NT2/D1 (cell line): ENCODE measurements at regions not wholly inside any gene's neighbourhood (a gene's known extent, or its start where the extent isn't known, plus 50 kb on each side); places are given as distances from the start of the nearest gene placed in this dataset.

ENCODE experiments used
- DNase-seq: peaks from one replicate; pipeline ENCODE4 v3.0.0-alpha.2; 2011; ENCODE audit warnings: low read depth, low spot score
- H3K27me3 ChIP-seq: 2 replicates; pipeline ENCODE4 v1.6.0; 2011; ENCODE audit warnings: mild to moderate bottlenecking; ENCODE audit not compliant: insufficient read length, insufficient read depth
- H3K36me3 ChIP-seq: 2 replicates; pipeline ENCODE4 v1.6.1; 2011; ENCODE audit warnings: mild to moderate bottlenecking, low read length, mixed read lengths; ENCODE audit not compliant: insufficient read depth, insufficient read length
- H3K4me1 ChIP-seq: 2 replicates; pipeline ENCODE4 v1.5.1; 2011; ENCODE audit not compliant: insufficient read depth, insufficient read length
- H3K4me3 ChIP-seq: 2 replicates; pipeline ENCODE4 v1.5.1; 2011; ENCODE audit warnings: low read depth; ENCODE audit not compliant: insufficient read length
- H3K9ac ChIP-seq: 2 replicates; pipeline ENCODE4 v1.6.0; 2011; ENCODE audit warnings: low read depth; ENCODE audit not compliant: insufficient read length
- H3K9me3 ChIP-seq: 2 replicates; pipeline ENCODE4 v1.5.1; 2011; ENCODE audit warnings: mild to moderate bottlenecking, low read length; ENCODE audit not compliant: insufficient read depth
- SUZ12 ChIP-seq: IDR thresholded peaks from 2 replicates; pipeline ENCODE4 v1.6.1; 2011; ENCODE audit not compliant: insufficient read length, insufficient read depth; ENCODE audit errors: extremely low read depth
- YY1 ChIP-seq: IDR thresholded peaks from 2 replicates; pipeline ENCODE4 v1.6.1; 2011; ENCODE audit not compliant: insufficient read length, insufficient read depth
- ZNF274 ChIP-seq: IDR thresholded peaks from 2 replicates; pipeline ENCODE4 v1.6.1; 2011; ENCODE audit warnings: mild to moderate bottlenecking, low read depth, low read length

DNA sequence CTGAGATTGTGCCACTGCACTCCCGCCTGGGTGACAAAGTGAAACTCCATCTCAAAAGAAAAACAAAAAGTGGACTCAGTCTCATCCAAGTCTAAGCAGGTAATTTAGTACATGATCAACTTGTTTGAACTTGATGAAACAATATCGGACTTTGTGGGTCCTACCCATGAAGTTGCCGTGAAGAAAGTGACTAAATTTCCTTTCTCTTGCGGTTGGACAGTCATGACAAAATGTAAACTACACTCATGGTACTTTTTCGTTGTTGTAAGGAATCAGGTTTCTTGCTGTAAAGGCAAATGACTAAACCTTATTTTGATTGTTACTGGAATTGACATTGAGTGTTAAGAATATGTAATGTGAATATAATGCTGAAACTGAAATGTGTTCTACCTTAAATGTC lies 164.5 kb upstream of the PLET1 start:
- DNase-seq = no peak
- TF ChIP-seq ZNF274 = no peak
- no peak for TF ChIP-seq YY1
- no peak for TF ChIP-seq SUZ12
- Histone ChIP-seq H3K4me3 (no peak overlapping the region), H3K36me3 (no peaks in the 10 kb centered on the region), H3K9me3 (no peaks in the 10 kb centered on the region), H3K27me3 (no peaks in the 10 kb centered on the region), H3K9ac (no peak overlapping the region), H3K4me1 (no peaks in the 10 kb centered on the region)

DNA sequence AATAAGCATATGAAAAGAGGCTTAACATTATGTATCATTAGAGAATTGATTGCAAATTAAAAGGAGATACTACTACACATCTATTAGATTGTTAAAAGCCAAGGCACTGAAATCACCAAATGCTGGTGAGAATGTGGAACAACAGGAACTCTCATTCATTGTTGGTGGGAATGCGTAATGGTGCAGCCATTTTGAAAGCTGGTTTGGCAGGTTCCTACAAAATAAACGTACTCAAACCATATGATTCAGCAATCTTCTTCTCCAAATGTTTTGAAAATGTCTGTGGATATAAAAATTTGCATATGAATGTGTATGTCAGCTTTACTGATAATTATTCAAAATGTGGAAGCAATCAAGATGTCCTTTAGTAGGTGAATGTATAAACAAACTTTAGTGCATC lies 176.4 kb upstream of the PLET1 start:
- Histone ChIP-seq H3K9ac (no peak overlapping the region), H3K9me3 (peaks cover 9% of the 10 kb centered on the region), H3K27me3 (no peaks in the 10 kb centered on the region), H3K4me1 (no peaks in the 10 kb centered on the region), H3K4me3 (no peak overlapping the region), H3K36me3 (no peaks in the 10 kb centered on the region)
- no peak for DNase-seq
- no peak for TF ChIP-seq ZNF274
- TF ChIP-seq YY1 = no peak
- TF ChIP-seq SUZ12 = no peak

- Histone ChIP-seq H3K9me3 (peaks cover 10% of the 10 kb centered on the region), H3K9ac (no peak overlapping the region), H3K36me3 (no peaks in the 10 kb centered on the region), H3K27me3 (no peaks in the 10 kb centered on the region), H3K4me1 (no peaks in the 10 kb centered on the region), H3K4me3 (no peak overlapping the region)
- TF ChIP-seq SUZ12 (no peak), YY1 (no peak), ZNF274 (no peak)
- DNase-seq = no peak
These were observed 179.0 kb upstream of the PLET1 start for GRCh38 chr11:112439614-112440013.

- TF ChIP-seq YY1 (no peak), SUZ12 (no peak), ZNF274 (no peak)
- Histone ChIP-seq H3K4me1 (no peaks in the 10 kb centered on the region), H3K9me3 (peaks cover 19% of the 10 kb centered on the region), H3K4me3 (no peak overlapping the region), H3K36me3 (no peaks in the 10 kb centered on the region), H3K9ac (no peak overlapping the region), H3K27me3 (no peaks in the 10 kb centered on the region)
- DNase-seq = peak; percentile 69
These were observed 179.9 kb upstream of the PLET1 start for GRCh38 chr11:112440518-112440917.

GRCh38 chr11:112448168-112448567 lies 187.5 kb upstream of the PLET1 start:
- no peak for DNase-seq
- no peaks in the 10 kb centered on the region for H3K36me3 ChIP-seq
- no peak overlapping the region for H3K4me3 ChIP-seq
- H3K4me1 ChIP-seq = no peaks in the 10 kb centered on the region
- TF ChIP-seq ZNF274 (no peak), SUZ12 (no peak), YY1 (no peak)
- H3K9ac ChIP-seq = no peak overlapping the region
- H3K27me3 ChIP-seq = no peaks in the 10 kb centered on the region
- H3K9me3 ChIP-seq = peaks cover 29% of the 10 kb centered on the region

GRCh38 chr11:112448806-112449205 lies 188.1 kb upstream of the PLET1 start:
- no peak for DNase-seq
- no peaks in the 10 kb centered on the region for H3K4me1 ChIP-seq
- H3K27me3 ChIP-seq = no peaks in the 10 kb centered on the region
- peaks cover 29% of the 10 kb centered on the region for H3K9me3 ChIP-seq
- no peaks in the 10 kb centered on the region for H3K36me3 ChIP-seq
- H3K9ac ChIP-seq = no peak overlapping the region
- no peak for TF ChIP-seq YY1
- TF ChIP-seq SUZ12 = no peak
- TF ChIP-seq ZNF274 = no peak
- H3K4me3 ChIP-seq = no peak overlapping the region

GRCh38 chr11:112451250-112451649 lies 190.6 kb upstream of the PLET1 start:
- no peak for TF ChIP-seq ZNF274
- no peak for TF ChIP-seq SUZ12
- no peak for TF ChIP-seq YY1
- no peak overlapping the region for H3K9ac ChIP-seq
- no peak overlapping the region for H3K4me3 ChIP-seq
- H3K36me3 ChIP-seq = no peaks in the 10 kb centered on the region
- no peak for DNase-seq
- H3K9me3 ChIP-seq = peaks cover 19% of the 10 kb centered on the region; the same call in 1 of the 2 replicates
- H3K4me1 ChIP-seq = no peaks in the 10 kb centered on the region
- no peaks in the 10 kb centered on the region for H3K27me3 ChIP-seq

DNA sequence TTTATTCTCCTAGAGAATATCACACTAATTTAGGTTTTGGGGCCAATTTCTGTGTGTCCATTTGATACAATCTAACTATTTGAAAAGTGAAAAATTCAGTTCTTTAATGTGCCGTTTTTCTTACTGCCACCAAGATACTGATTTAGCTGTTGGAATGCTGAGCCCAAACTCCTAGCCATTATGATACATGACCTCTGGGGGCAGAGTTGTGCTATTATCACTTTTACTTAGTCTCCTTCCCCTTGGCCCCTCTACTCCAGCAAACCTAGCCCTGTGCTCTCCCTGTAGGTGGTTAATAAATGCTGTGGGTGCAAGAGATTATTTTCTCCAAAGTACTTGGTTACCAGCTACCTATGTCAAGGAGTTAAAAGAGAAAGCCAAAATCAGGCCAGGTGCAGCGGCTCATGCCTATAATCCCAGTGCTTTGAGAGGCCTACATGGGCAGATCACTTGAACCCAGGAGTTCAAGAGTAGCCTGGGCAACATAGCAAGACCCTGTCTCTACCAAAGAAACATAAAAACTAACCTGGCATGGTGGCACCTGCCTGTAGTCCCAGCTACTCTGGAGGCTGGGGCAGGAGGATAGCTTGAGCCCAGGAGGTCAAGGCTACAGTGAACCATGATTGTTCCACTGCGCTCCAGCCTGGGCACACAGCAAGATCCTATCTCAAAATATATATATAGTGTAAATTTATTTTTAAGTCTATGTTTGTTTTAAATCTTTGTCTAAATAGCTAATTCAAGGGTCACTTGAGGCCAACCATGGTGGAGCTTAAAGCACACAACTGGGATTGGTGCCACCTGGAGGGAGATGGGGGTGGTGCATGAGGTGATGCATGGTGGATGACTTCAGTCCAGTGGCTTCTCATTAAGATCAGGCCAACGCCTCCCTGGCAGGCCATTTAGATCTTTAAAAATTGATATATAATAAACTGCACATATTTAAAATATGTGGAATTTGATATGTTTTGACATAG lies 193.2 kb upstream of the PLET1 start:
- DNase-seq = peak; percentile 25
- Histone ChIP-seq H3K4me1 (no peaks in the 10 kb centered on the region), H3K9me3 (no peaks in the 10 kb centered on the region), H3K36me3 (no peaks in the 10 kb centered on the region), H3K27me3 (no peaks in the 10 kb centered on the region), H3K9ac (no peak overlapping the region), H3K4me3 (no peak overlapping the region)
- TF ChIP-seq SUZ12 = no peak
- no peak for TF ChIP-seq YY1
